Neural crest cell (in vitro differentiated cells): ENCODE measurements at regions not wholly inside any gene's neighbourhood (a gene's known extent, or its start where the extent isn't known, plus 50 kb on each side); places are given as distances from the start of the nearest gene placed in this dataset.
A peak's percentile ranks its signal among the peaks of the same experiment; 100 is the strongest.
"Not testable (repeated sequence)": the region's sequence is repeated elsewhere in the genome, so short reads cannot be mapped to it uniquely, and the experiment has no call there.

Experiments
- DNase-seq: peaks from one replicate; pipeline ENCODE4 v3.0.0; 2021; ENCODE audit warnings: low read depth, mixed read lengths, low spot score
- H3K27ac Mint-ChIP-seq: one replicate; pipeline ENCODE4 v1.8.0; 2021; ENCODE audit warnings: mild to moderate bottlenecking, mixed read lengths; ENCODE audit not compliant: unreplicated experiment
- H3K27me3 Mint-ChIP-seq: 2 replicates; pipeline ENCODE4 v1.8.0; 2021; ENCODE audit warnings: low read depth, mild to moderate bottlenecking, mixed read lengths
- H3K36me3 Mint-ChIP-seq: 2 replicates; pipeline ENCODE4 v1.8.0; 2021; ENCODE audit warnings: low read depth, mild to moderate bottlenecking, mixed read lengths
- H3K4me1 Mint-ChIP-seq: 2 replicates; pipeline ENCODE4 v1.8.0; 2021; ENCODE audit warnings: mixed read lengths
- H3K4me3 Mint-ChIP-seq: one replicate; pipeline ENCODE4 v1.8.0; 2021; ENCODE audit warnings: mild to moderate bottlenecking, mixed read lengths
- H3K9me3 Mint-ChIP-seq: 2 replicates; pipeline ENCODE4 v1.8.0; 2021; ENCODE audit warnings: mixed read lengths
- CTCF ChIP-seq: fragments of 200-600 bp; sonication (generic); conservative IDR thresholded peaks from 2 replicates; pipeline ENCODE4 v1.5.0; 2021; ENCODE audit warnings: antibody characterized with exemption, mild to moderate bottlenecking

GRCh38 chr3:59502806-59503205 is 453.0 kb upstream of the CFAP20DC start:
- Mint-ChIP-seq H3K4me1 (peaks cover 17% of the 10 kb centered on the region), H3K27me3 (no peaks in the 10 kb centered on the region), H3K9me3 (peaks cover 6% of the 10 kb centered on the region), H3K27ac (no peak overlapping the region), H3K36me3 (peaks cover 4% of the 10 kb centered on the region), H3K4me3 (no peak overlapping the region)
- DNase-seq, result no peak
- TF ChIP-seq CTCF, result no peak

GRCh38 chr3:59499954-59500353 is 450.1 kb upstream of the CFAP20DC start:
- no peak for DNase-seq
- Mint-ChIP-seq H3K27ac (no peak overlapping the region), H3K36me3 (peaks cover 4% of the 10 kb centered on the region), H3K9me3 (peaks cover 8% of the 10 kb centered on the region), H3K4me1 (peaks cover 6% of the 10 kb centered on the region), H3K27me3 (no peaks in the 10 kb centered on the region), H3K4me3 (no peak overlapping the region)
- no peak for TF ChIP-seq CTCF

- no peak overlapping the region for H3K4me3 Mint-ChIP-seq
- peaks cover 4% of the 10 kb centered on the region for H3K36me3 Mint-ChIP-seq
- TF ChIP-seq CTCF, result no peak
- peaks cover 6% of the 10 kb centered on the region for H3K9me3 Mint-ChIP-seq
- H3K4me1 Mint-ChIP-seq, result peaks cover 6% of the 10 kb centered on the region
- no peak for DNase-seq
- peak overlapping the region; percentile 30 for H3K27ac Mint-ChIP-seq
- H3K27me3 Mint-ChIP-seq, result no peaks in the 10 kb centered on the region
Observed at GRCh38 chr3:59499000-59499399, 449.2 kb upstream of the CFAP20DC start.

- Mint-ChIP-seq H3K4me1 (peaks cover 6% of the 10 kb centered on the region), H3K4me3 (no peak overlapping the region), H3K36me3 (no peaks in the 10 kb centered on the region), H3K27ac (no peak overlapping the region), H3K9me3 (peaks cover 2% of the 10 kb centered on the region), H3K27me3 (no peaks in the 10 kb centered on the region)
- no peak for TF ChIP-seq CTCF
- no peak for DNase-seq
Observed at GRCh38 chr3:59496250-59496649, 446.4 kb upstream of the CFAP20DC start.

- not testable (repeated sequence) for H3K27ac Mint-ChIP-seq, DNase-seq, H3K27me3 Mint-ChIP-seq, H3K9me3 Mint-ChIP-seq, H3K36me3 Mint-ChIP-seq, H3K4me1 Mint-ChIP-seq, H3K4me3 Mint-ChIP-seq
Observed at GRCh38 chr3:59494969-59495368, 445.1 kb upstream of the CFAP20DC start.

- no peak overlapping the region for H3K4me3 Mint-ChIP-seq
Observed at GRCh38 chr3:59486520-59486919, 436.7 kb upstream of the CFAP20DC start.

More at GRCh38 chr3:59486520-59486919, 436.7 kb upstream of the CFAP20DC start:
- no peak overlapping the region for H3K27ac Mint-ChIP-seq
- peaks cover 5% of the 10 kb centered on the region for H3K9me3 Mint-ChIP-seq
- H3K36me3 Mint-ChIP-seq, result no peaks in the 10 kb centered on the region
- DNase-seq, result no peak
- no peak for TF ChIP-seq CTCF
- H3K27me3 Mint-ChIP-seq, result no peaks in the 10 kb centered on the region
- no peaks in the 10 kb centered on the region for H3K4me1 Mint-ChIP-seq
